HepG2 (cell line): ENCODE measurements at regions not wholly inside any gene's neighbourhood (a gene's known extent, or its start where the extent isn't known, plus 50 kb on each side); places are given as distances from the start of the nearest gene placed in this dataset.

Experiments
- CEBPB ChIP-seq: IDR thresholded peaks from 2 replicates; pipeline ENCODE4 v1.6.1; 2011; ENCODE audit warnings: low read depth, low read length, improper control_type of control experiment, borderline replicate concordance
- CENPT ChIP-seq: sonication (generic); formaldehyde crosslinking; IDR thresholded peaks from 2 replicates; pipeline ENCODE4 v1.8.0; 2022; ENCODE audit warnings: low read depth, mild to moderate bottlenecking, moderate library complexity, missing genetic modification reagents
- EZH2 ChIP-seq: conservative IDR thresholded peaks from 2 replicates; pipeline ENCODE4 v1.6.1; 2012; ENCODE audit warnings: mild to moderate bottlenecking, low read depth, low read length, moderate library complexity
- MBD4 ChIP-seq: IDR thresholded peaks from 2 replicates; pipeline ENCODE4 v1.6.1; 2012; ENCODE audit warnings: low read length, inconsistent platforms, borderline replicate concordance
- SP1 ChIP-seq, 2 experiments: fragments of 450-650 bp in 1 of 2; sonication (generic) in 1 of 2; formaldehyde crosslinking in 1 of 2; IDR thresholded peaks; 2 replicates each; pipeline versions ENCODE4 v1.4.0 to v1.6.1; 2016 to 2020; ENCODE audit warnings: missing genetic modification reagents in 1 of 2
- ZNF282 ChIP-seq: fragments of 450-650 bp; IDR thresholded peaks from 2 replicates; pipeline ENCODE4 v1.6.1; 2018; ENCODE audit not compliant: partially characterized antibody
- ZNF558 ChIP-seq: sonication (generic); formaldehyde crosslinking; IDR thresholded peaks from 2 replicates; pipeline ENCODE4 v1.9.0; 2022; ENCODE audit warnings: mild to moderate bottlenecking, missing genetic modification reagents, borderline replicate concordance
- TF ChIP-seq, protein P1 (sequence below): sonication (generic); formaldehyde crosslinking; IDR thresholded peaks from 2 replicates; pipeline ENCODE4 v1.4.0; 2020; ENCODE audit warnings: missing genetic modification reagents, borderline replicate concordance
- TF ChIP-seq, protein P2 (sequence below): sonication (generic); formaldehyde crosslinking; IDR thresholded peaks from 2 replicates; pipeline ENCODE4 v1.8.1; 2023; ENCODE audit warnings: missing genetic modification reagents, inconsistent platforms, borderline replicate concordance
- TF ChIP-seq, protein P3 (sequence below): sonication (generic); formaldehyde crosslinking; IDR thresholded peaks from 2 replicates; pipeline ENCODE4 v1.4.0; 2020; ENCODE audit warnings: missing genetic modification reagents
- TF ChIP-seq, protein P4 (sequence below): sonication (generic); formaldehyde crosslinking; IDR thresholded peaks from 2 replicates; pipeline ENCODE4 v1.4.0; 2020; ENCODE audit warnings: mild to moderate bottlenecking, missing genetic modification reagents

DNA sequence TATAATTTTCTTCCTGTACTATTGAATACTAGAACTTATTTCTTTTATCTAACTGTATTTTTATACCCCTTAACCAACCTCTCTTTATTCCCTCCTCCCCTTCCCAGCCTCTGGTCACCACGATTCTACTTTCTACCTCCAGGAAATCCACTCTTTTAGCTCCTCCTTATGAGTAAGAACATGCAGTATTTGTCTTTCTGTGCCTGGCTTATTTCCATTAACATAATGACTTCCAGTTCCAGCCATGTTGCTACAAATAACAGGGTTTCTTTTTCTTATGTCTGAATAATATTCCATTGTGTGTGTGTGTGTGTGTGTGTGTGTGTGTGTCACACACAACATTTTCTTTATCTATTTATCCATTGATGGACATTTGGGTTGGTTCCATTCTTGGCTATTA is 152.3 kb upstream of the OLIG3 start:
- TF ChIP-seq, protein P1, sequence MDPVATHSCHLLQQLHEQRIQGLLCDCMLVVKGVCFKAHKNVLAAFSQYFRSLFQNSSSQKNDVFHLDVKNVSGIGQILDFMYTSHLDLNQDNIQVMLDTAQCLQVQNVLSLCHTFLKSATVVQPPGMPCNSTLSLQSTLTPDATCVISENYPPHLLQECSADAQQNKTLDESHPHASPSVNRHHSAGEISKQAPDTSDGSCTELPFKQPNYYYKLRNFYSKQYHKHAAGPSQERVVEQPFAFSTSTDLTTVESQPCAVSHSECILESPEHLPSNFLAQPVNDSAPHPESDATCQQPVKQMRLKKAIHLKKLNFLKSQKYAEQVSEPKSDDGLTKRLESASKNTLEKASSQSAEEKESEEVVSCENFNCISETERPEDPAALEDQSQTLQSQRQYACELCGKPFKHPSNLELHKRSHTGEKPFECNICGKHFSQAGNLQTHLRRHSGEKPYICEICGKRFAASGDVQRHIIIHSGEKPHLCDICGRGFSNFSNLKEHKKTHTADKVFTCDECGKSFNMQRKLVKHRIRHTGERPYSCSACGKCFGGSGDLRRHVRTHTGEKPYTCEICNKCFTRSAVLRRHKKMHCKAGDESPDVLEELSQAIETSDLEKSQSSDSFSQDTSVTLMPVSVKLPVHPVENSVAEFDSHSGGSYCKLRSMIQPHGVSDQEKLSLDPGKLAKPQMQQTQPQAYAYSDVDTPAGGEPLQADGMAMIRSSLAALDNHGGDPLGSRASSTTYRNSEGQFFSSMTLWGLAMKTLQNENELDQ (CRISPR knock-in tag): no peak
- TF ChIP-seq CEBPB (no peak), SP1 (IDR thresholded peaks at IDR 0.05) (no peak), SP1 (CRISPR knock-in tag; IDR thresholded peaks at IDR 0.05) (no peak), ZNF282 (no peak), CENPT (CRISPR knock-in tag) (no peak), MBD4 (no peak), ZNF558 (CRISPR knock-in tag) (no peak), EZH2 (no peak)
- TF ChIP-seq, protein P2, sequence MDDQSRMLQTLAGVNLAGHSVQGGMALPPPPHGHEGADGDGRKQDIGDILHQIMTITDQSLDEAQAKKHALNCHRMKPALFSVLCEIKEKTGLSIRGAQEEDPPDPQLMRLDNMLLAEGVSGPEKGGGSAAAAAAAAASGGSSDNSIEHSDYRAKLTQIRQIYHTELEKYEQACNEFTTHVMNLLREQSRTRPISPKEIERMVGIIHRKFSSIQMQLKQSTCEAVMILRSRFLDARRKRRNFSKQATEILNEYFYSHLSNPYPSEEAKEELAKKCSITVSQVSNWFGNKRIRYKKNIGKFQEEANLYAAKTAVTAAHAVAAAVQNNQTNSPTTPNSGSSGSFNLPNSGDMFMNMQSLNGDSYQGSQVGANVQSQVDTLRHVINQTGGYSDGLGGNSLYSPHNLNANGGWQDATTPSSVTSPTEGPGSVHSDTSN (CRISPR knock-in tag): no peak
- TF ChIP-seq, protein P3, sequence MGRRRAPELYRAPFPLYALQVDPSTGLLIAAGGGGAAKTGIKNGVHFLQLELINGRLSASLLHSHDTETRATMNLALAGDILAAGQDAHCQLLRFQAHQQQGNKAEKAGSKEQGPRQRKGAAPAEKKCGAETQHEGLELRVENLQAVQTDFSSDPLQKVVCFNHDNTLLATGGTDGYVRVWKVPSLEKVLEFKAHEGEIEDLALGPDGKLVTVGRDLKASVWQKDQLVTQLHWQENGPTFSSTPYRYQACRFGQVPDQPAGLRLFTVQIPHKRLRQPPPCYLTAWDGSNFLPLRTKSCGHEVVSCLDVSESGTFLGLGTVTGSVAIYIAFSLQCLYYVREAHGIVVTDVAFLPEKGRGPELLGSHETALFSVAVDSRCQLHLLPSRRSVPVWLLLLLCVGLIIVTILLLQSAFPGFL: no peak
- TF ChIP-seq, protein P4, sequence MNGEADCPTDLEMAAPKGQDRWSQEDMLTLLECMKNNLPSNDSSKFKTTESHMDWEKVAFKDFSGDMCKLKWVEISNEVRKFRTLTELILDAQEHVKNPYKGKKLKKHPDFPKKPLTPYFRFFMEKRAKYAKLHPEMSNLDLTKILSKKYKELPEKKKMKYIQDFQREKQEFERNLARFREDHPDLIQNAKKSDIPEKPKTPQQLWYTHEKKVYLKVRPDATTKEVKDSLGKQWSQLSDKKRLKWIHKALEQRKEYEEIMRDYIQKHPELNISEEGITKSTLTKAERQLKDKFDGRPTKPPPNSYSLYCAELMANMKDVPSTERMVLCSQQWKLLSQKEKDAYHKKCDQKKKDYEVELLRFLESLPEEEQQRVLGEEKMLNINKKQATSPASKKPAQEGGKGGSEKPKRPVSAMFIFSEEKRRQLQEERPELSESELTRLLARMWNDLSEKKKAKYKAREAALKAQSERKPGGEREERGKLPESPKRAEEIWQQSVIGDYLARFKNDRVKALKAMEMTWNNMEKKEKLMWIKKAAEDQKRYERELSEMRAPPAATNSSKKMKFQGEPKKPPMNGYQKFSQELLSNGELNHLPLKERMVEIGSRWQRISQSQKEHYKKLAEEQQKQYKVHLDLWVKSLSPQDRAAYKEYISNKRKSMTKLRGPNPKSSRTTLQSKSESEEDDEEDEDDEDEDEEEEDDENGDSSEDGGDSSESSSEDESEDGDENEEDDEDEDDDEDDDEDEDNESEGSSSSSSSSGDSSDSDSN (CRISPR knock-in tag): no peak
